ENCODE measurements at regions not wholly inside any gene's neighbourhood (a gene's known extent, or its start where the extent isn't known, plus 50 kb on each side); places are given as distances from the start of the nearest gene placed in this dataset.

- no peak overlapping the region for H3K4me3 ChIP-seq (ENCODE audit: low read depth, low read length)
- DNase-seq (ENCODE audit: low read depth) = no peak
- TF ChIP-seq CTCF (conservative IDR thresholded peaks at IDR 0.05; ENCODE audit: low read depth, low read length) = no peak
Measured at GRCh38 chr3:163935411-163935810, 1142.9 kb downstream of the SI start.

- DNase-seq (ENCODE audit: low read depth) = no peak
- no peak for TF ChIP-seq CTCF (conservative IDR thresholded peaks at IDR 0.05; ENCODE audit: low read depth, low read length)
- no peak overlapping the region for H3K4me3 ChIP-seq (ENCODE audit: low read depth, low read length)
Measured at GRCh38 chr3:163929069-163929652, 1149.1 kb downstream of the SI start.

- TF ChIP-seq CTCF (conservative IDR thresholded peaks at IDR 0.05; ENCODE audit: low read depth, low read length) = no peak
- no peak overlapping the region for H3K4me3 ChIP-seq (ENCODE audit: low read depth, low read length)
- no peak for DNase-seq (ENCODE audit: low read depth)
Measured at GRCh38 chr3:163927521-163927920, 1150.8 kb downstream of the SI start.

DNA sequence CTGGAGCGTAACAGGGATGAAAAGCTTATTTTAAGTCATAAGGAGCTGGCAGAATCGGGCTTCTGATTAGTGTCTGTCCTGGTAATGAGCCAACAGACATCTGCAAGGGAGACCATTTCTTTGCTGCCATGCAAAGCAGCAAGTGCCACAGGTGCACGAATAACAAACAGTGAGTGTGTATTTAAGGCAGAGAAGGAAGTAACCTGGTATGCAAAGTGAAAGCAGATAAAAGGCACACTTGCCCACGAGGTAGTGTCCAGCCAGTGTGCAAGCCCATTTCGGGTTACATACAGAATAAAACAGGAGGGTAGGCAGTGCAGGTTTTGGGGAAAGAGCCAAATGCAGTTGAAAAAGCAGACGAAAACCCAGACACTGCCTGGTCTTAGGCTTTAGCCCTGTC is 1153.7 kb downstream of the SI start:
- TF ChIP-seq CTCF (conservative IDR thresholded peaks at IDR 0.05; ENCODE audit: low read depth, low read length) = no peak
- H3K4me3 ChIP-seq (ENCODE audit: low read depth, low read length) = no peak overlapping the region
- DNase-seq (ENCODE audit: low read depth) = no peak

DNA sequence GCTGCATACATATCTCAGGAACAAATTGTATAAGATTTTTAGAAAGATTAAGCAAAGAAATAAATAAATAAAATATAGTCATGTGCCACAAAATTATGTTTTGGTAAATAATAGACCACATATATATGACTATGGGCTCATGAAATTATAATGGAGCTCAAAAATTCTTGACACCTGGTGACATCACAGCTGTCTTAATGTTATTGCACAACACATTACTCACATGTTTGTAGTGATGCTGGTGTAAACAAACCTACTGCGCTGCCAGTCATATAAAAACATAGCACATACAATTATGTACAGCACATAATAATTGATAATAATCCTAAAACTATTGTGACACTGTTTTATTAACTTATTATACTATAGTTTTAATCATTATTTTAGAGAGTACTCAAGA is 1159.1 kb downstream of the SI start:
- TF ChIP-seq CTCF (conservative IDR thresholded peaks at IDR 0.05; ENCODE audit: low read depth, low read length) = no peak
- DNase-seq (ENCODE audit: low read depth) = no peak

GRCh38 chr3:163916596-163917560 is 1161.4 kb downstream of the SI start:
- no peak overlapping the region for H3K4me3 ChIP-seq (ENCODE audit: low read depth, low read length)
- no peak for TF ChIP-seq CTCF (conservative IDR thresholded peaks at IDR 0.05; ENCODE audit: low read depth, low read length)
- DNase-seq (ENCODE audit: low read depth) = no peak

More for the DNA sequence above, 1159.1 kb downstream of the SI start:
- no peak overlapping the region for H3K4me3 ChIP-seq (ENCODE audit: low read depth, low read length)
